ENCODE measurements at regions not wholly inside any gene's neighbourhood (a gene's known extent, or its start where the extent isn't known, plus 50 kb on each side); places are given as distances from the start of the nearest gene placed in this dataset.
"Not testable (repeated sequence)": the region's sequence is repeated elsewhere in the genome, so short reads cannot be mapped to it uniquely, and the experiment has no call there.

DNA sequence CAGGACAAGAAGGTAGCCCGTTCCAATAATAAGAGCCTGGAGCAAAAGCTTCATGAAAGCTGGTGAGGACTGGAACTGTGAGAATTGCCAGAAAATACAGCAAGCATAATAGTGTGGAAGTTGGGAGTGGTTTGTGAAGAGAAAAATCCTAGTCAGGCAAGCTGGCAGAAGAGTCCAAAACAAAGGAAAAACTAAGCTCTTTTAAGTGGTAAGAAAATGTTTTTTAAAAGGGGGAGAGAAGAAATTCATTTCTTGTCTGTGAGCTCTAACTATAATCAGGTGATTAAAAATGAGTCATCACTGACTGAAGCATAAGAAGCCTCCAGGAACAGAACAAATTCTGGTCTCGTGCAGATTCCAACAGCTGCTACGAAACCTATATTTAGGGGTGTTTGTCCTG lies 102.6 kb downstream of the CAAP1 start:
- Histone ChIP-seq H3K9me3 (no peaks in the 10 kb centered on the region), H3K4me1 (no peaks in the 10 kb centered on the region), H3K27me3 (no peaks in the 10 kb centered on the region), H3K27ac (no peak overlapping the region), H3K36me3 (replicated peaks in 1 of 2; ENCODE audit: insufficient read depth in 1 of 2, low read depth in 2 of 2) (no peaks in the 10 kb centered on the region), H3K4me3 (no peak overlapping the region)
- WGBS, 2 donors = 49 to 83% methylated on average over 2 to 3 of the region's 3 CpGs
- DNase-seq (no peak), ATAC-seq (no peak)
- intact Hi-C loops (cut with DNase I) = no loop called here
- no peak for TF ChIP-seq CTCF (IDR thresholded peaks at IDR 0.05)
- TF ChIP-seq POLR2A (IDR thresholded peaks at IDR 0.05) = no peak

GRCh38 chr9:26786564-26786963 lies 106.0 kb downstream of the CAAP1 start:
- H3K36me3 ChIP-seq (replicated peaks in 1 of 2; ENCODE audit: insufficient read depth in 1 of 2, low read depth in 2 of 2) = no peaks in the 10 kb centered on the region
- no peaks in the 10 kb centered on the region for H3K27me3 ChIP-seq
- no peak overlapping the region for H3K4me3 ChIP-seq
- H3K4me1 ChIP-seq = no peaks in the 10 kb centered on the region
- WGBS, 2 donors = 23 to 33% methylated on average over 2 of the region's 2 CpGs
- no peak overlapping the region for H3K27ac ChIP-seq
- no peak for DNase-seq
- TF ChIP-seq CTCF (IDR thresholded peaks at IDR 0.05) = no peak
- no peak for TF ChIP-seq POLR2A (IDR thresholded peaks at IDR 0.05)
- no peaks in the 10 kb centered on the region for H3K9me3 ChIP-seq
- intact Hi-C loops (cut with DNase I) = no loop called here
- ATAC-seq = no peak

DNA sequence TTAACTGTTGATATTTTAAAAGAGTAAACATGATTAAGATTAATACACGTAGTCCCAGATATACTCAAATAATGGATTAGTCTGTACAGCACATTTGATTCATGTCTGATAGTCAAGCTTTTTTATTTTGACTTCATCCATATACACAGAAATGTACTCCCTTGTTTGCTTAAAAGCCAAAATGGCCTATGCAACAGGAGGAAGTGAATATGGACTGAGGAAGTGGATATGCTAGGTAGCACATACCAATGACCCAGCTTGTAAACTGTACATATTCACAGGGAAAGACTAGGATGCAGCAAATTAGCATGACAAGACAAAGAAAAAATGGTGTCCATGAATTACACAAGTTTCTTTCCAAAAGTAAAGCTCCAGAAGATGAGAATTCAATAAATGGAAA lies 109.7 kb downstream of the CAAP1 start:
- DNase-seq (no peak), ATAC-seq (no peak)
- Histone ChIP-seq H3K27me3 (no peaks in the 10 kb centered on the region), H3K27ac (no peak overlapping the region), H3K4me1 (no peaks in the 10 kb centered on the region), H3K36me3 (replicated peaks in 1 of 2; ENCODE audit: insufficient read depth in 1 of 2, low read depth in 2 of 2) (no peaks in the 10 kb centered on the region), H3K4me3 (no peak overlapping the region), H3K9me3 (no peaks in the 10 kb centered on the region)
- intact Hi-C loops (cut with DNase I) = no loop called here
- no peak for TF ChIP-seq POLR2A (IDR thresholded peaks at IDR 0.05)
- no peak for TF ChIP-seq CTCF (IDR thresholded peaks at IDR 0.05)
- WGBS, 2 donors = 48 to 70% methylated on average over 1 of the region's 1 CpG

DNA sequence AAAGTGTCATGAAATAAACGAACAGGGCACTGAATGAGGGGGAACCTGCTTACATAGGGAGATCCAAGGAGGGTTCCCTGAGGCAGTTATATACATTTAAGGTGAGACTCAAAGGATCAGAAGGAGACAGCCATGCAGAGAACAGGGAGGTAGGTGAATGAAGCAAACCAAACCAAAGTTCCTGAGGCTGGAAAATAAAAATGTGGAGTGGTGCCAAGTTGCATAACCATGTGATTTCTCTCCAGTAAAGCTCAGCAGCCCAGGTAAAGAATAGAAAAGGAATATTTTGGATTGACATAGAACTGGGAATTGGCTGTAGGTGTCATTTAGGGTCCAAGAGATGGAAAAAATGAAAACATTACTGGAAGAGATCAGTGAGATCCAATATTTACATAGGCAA lies 110.7 kb downstream of the CAAP1 start:
- Histone ChIP-seq H3K9me3 (no peaks in the 10 kb centered on the region), H3K4me1 (no peaks in the 10 kb centered on the region), H3K27me3 (no peaks in the 10 kb centered on the region), H3K4me3 (no peak overlapping the region), H3K27ac (no peak overlapping the region), H3K36me3 (replicated peaks in 1 of 2; ENCODE audit: insufficient read depth in 1 of 2, low read depth in 2 of 2) (no peaks in the 10 kb centered on the region)
- intact Hi-C loops (cut with DNase I) = no loop called here
- no peak for ATAC-seq
- TF ChIP-seq POLR2A (IDR thresholded peaks at IDR 0.05) (no peak), CTCF (IDR thresholded peaks at IDR 0.05) (no peak)
- DNase-seq = no peak
- 0% methylated on average over 1 of the region's 1 CpG for WGBS, 2 donors

DNA sequence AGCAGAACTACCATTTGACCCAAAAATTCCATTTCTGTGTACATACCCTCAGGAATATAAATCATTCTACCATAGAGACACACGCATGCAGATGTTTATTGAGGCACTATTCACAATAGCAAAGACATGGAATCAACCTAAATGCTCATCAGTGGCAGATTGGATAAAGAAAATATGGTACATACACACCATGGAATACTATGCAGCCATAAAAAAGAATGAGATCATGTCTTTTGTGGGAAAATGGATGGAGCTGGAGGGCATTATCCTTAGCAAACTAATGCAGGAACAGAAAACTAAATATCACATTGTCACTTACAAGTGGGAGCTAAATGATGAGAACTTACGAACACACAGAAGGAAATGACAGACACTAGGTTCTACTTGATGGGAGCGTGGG lies 112.3 kb downstream of the CAAP1 start:
- H3K4me1 ChIP-seq; H3K27me3 ChIP-seq; H3K36me3 ChIP-seq (replicated peaks in 1 of 2; ENCODE audit: insufficient read depth in 1 of 2, low read depth in 2 of 2); DNase-seq; intact Hi-C loops (cut with DNase I); H3K4me3 ChIP-seq; H3K27ac ChIP-seq; ATAC-seq; H3K9me3 ChIP-seq: not testable (repeated sequence)
- 81 to 85% methylated on average over 3 of the region's 3 CpGs for WGBS, 2 donors

Measured in body of pancreas (tissue), 4 donors.